ENCODE measurements at regions not wholly inside any gene's neighbourhood (a gene's known extent, or its start where the extent isn't known, plus 50 kb on each side); places are given as distances from the start of the nearest gene placed in this dataset.

DNA sequence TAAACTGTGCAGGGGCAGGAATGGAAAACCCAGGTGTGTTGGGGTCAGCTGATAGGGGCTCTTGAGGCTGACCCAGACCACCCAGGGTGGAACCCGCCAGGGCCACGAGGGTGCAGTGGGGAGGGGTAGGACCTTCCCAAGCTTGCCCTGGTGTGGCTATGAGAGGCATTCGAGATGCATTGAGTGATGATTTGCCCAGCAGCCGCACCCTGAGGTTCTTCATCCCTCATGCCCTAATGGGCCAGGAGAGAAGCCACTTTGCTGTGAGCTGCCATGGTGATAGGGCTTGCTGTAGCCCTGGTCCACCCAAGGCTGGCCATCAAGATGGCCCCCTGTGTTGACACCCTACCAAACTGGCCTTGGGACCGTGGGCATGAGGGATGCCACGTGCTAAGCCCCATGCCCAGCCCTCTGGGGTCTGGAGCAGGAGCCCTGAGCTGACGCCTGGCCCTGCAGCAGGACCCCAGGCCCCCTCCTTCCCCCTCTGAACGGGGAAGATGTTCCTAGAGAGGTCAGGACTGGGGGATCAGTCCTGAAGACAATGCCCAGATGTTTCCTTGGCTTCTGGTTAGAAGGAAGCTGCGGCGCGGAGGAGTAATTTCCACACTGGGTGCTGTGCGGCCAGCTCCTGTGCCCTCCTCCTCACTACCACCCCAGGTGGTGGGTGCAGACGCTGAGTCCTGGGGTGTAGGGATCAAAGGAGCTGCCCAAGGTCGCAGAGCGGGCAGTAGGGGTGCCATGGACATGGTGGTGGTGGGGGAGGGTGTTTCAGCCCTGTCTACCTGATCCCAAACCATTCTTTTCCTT lies 122.5 kb upstream of the HDAC4 start:
- H3K36me3 Mint-ChIP-seq (ENCODE audit: insufficient read depth, unreplicated experiment), result no peaks in the 10 kb centered on the region
- DNase-seq (ENCODE audit: unreplicated experiment), result no peak
- H3K27ac Mint-ChIP-seq (ENCODE audit: low read depth, unreplicated experiment), result no peak overlapping the region
- H3K27me3 Mint-ChIP-seq (ENCODE audit: insufficient read depth, unreplicated experiment), result peaks cover 43% of the 10 kb centered on the region
- no peak overlapping the region for H3K4me3 Mint-ChIP-seq (ENCODE audit: unreplicated experiment)
- H3K4me1 Mint-ChIP-seq (ENCODE audit: insufficient read depth, unreplicated experiment), result no peaks in the 10 kb centered on the region
- TF ChIP-seq, protein P1, sequence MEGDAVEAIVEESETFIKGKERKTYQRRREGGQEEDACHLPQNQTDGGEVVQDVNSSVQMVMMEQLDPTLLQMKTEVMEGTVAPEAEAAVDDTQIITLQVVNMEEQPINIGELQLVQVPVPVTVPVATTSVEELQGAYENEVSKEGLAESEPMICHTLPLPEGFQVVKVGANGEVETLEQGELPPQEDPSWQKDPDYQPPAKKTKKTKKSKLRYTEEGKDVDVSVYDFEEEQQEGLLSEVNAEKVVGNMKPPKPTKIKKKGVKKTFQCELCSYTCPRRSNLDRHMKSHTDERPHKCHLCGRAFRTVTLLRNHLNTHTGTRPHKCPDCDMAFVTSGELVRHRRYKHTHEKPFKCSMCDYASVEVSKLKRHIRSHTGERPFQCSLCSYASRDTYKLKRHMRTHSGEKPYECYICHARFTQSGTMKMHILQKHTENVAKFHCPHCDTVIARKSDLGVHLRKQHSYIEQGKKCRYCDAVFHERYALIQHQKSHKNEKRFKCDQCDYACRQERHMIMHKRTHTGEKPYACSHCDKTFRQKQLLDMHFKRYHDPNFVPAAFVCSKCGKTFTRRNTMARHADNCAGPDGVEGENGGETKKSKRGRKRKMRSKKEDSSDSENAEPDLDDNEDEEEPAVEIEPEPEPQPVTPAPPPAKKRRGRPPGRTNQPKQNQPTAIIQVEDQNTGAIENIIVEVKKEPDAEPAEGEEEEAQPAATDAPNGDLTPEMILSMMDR (IDR thresholded peaks at IDR 0.05; ENCODE audit: unreplicated experiment), result no peak
- intact Hi-C loops (cut with micrococcal nuclease), result no loop called here
- no TSS peak for BruUV-seq (replicated peaks)
- ChIA-PET CTCF (no interaction called here), POLR2A (interaction anchor here (1.5 kb wide), 1 partner anchor 79 kb away, joined by 3 read pairs; no protein-coding TSS in a partner anchor)
- no peaks in the 10 kb centered on the region for H3K9me3 Mint-ChIP-seq (ENCODE audit: unreplicated experiment)

DNA sequence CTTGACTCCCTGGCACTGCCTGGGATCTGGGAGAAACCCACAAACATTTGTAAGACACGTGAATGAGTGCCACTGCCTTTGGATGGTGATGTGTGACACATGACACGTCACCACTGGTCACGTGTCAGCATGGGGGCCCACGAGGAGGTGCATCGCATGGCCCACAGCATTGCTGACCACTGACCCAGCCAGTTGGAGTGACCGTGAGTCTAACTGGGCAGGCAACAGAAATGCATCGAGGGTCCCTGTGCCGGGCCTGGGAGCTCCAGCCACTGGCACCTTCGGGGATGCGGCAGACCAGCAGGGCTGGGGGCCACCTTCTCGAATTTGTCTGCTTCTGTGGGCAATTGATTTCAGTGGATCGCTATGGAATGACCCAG lies 121.9 kb upstream of the HDAC4 start:
- Mint-ChIP-seq H3K27me3 (ENCODE audit: insufficient read depth, unreplicated experiment) (peaks cover 43% of the 10 kb centered on the region), H3K4me1 (ENCODE audit: insufficient read depth, unreplicated experiment) (no peaks in the 10 kb centered on the region), H3K27ac (ENCODE audit: low read depth, unreplicated experiment) (no peak overlapping the region), H3K4me3 (ENCODE audit: unreplicated experiment) (no peak overlapping the region), H3K9me3 (ENCODE audit: unreplicated experiment) (no peaks in the 10 kb centered on the region), H3K36me3 (ENCODE audit: insufficient read depth, unreplicated experiment) (no peaks in the 10 kb centered on the region)
- ChIA-PET CTCF (no interaction called here), POLR2A (no interaction called here)
- TF ChIP-seq, protein P1 (IDR thresholded peaks at IDR 0.05; ENCODE audit: unreplicated experiment), result no peak
- DNase-seq (ENCODE audit: unreplicated experiment), result no peak
- BruUV-seq (replicated peaks), result no TSS peak
- intact Hi-C loops (cut with micrococcal nuclease), result no loop called here

DNA sequence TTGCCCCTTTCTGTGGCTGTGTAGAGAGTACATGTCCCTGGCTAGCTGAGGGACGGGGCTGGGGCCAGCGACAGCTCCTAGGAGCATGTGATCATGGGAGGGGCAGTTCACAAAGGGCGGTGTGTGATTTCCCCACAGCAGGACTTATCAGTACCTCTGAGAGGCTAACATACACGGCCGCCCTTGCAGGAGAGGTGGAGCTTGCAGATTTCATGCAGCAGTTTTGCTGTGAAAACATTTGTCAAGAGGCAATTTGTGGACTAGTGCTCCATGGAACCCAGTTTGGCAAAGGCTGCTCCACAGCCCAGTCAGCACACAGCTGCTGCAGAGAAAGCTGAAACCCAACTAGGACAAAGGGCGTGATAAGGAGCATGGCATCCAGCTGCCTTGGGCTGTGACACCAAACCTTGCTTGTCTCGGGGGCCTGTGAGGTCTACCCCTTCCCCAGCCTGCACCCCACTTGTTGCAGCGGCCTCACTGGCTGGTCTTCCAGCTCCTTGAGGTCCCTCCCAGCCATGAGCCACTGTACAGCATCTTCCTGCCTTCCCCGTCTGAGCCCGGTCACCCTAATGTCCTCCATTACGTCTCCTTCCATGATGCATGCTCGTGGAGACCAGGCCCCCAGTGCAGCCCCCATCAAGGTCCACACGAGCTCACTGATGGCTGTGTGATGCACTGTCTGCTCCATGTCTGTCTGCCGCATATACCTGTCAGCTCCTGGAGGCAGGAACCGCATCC lies 121.4 kb upstream of the HDAC4 start:
- intact Hi-C loops (cut with micrococcal nuclease), result no loop called here
- CTCF ChIA-PET, result no interaction called here
- TF ChIP-seq, protein P1 (IDR thresholded peaks at IDR 0.05; ENCODE audit: unreplicated experiment), result no peak

DNA sequence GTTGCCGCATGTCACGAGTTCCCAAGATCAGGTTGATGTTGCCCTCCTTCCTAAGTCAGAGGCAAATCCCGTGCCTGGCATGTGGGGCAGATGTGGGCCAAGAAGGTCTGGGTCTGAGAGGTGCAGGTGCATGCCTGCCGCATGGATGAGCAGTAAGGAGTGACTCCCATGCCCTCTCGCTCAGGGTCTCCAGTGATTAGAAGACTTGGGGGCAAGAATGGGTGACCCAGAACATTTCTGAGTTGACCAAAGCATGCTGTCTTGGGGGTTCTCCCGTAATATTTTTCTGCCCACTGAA lies 120.6 kb upstream of the HDAC4 start:
- Mint-ChIP-seq H3K4me1 (ENCODE audit: insufficient read depth, unreplicated experiment) (no peaks in the 10 kb centered on the region), H3K4me3 (ENCODE audit: unreplicated experiment) (no peak overlapping the region), H3K9me3 (ENCODE audit: unreplicated experiment) (no peaks in the 10 kb centered on the region), H3K27me3 (ENCODE audit: insufficient read depth, unreplicated experiment) (peaks cover 43% of the 10 kb centered on the region), H3K36me3 (ENCODE audit: insufficient read depth, unreplicated experiment) (no peaks in the 10 kb centered on the region), H3K27ac (ENCODE audit: low read depth, unreplicated experiment) (no peak overlapping the region)
- DNase-seq (ENCODE audit: unreplicated experiment), result no peak
- no TSS peak for BruUV-seq (replicated peaks)
- ChIA-PET CTCF (no interaction called here), POLR2A (no interaction called here)
- TF ChIP-seq, protein P1 (IDR thresholded peaks at IDR 0.05; ENCODE audit: unreplicated experiment), result no peak
- intact Hi-C loops (cut with micrococcal nuclease), result no loop called here

More for the DNA sequence above, 121.4 kb upstream of the HDAC4 start:
- POLR2A ChIA-PET, result no interaction called here
- H3K4me3 Mint-ChIP-seq (ENCODE audit: unreplicated experiment), result no peak overlapping the region
- H3K36me3 Mint-ChIP-seq (ENCODE audit: insufficient read depth, unreplicated experiment), result no peaks in the 10 kb centered on the region
- DNase-seq (ENCODE audit: unreplicated experiment), result no peak
- no TSS peak for BruUV-seq (replicated peaks)
- no peaks in the 10 kb centered on the region for H3K4me1 Mint-ChIP-seq (ENCODE audit: insufficient read depth, unreplicated experiment)
- no peaks in the 10 kb centered on the region for H3K9me3 Mint-ChIP-seq (ENCODE audit: unreplicated experiment)
- H3K27ac Mint-ChIP-seq (ENCODE audit: low read depth, unreplicated experiment), result no peak overlapping the region
- peaks cover 43% of the 10 kb centered on the region for H3K27me3 Mint-ChIP-seq (ENCODE audit: insufficient read depth, unreplicated experiment)

Measured in MCF 10A (cell line).